HG02642 (cell line): ENCODE measurements at regions not wholly inside any gene's neighbourhood (a gene's known extent, or its start where the extent isn't known, plus 50 kb on each side); places are given as distances from the start of the nearest gene placed in this dataset.

Source experiments
- ATAC-seq: cut with Tn5 transposase; IDR thresholded peaks from one replicate; pipeline ENCODE4 v1.9.1; 2021; ENCODE audit warnings: mild to moderate bottlenecking; ENCODE audit not compliant: unreplicated experiment, poor library complexity

- ATAC-seq: no peak
These were observed 250.7 kb downstream of the OPA1 start for GRCh38 chr3:193843474-193844301.

- ATAC-seq: no peak
These were observed 251.5 kb downstream of the OPA1 start for GRCh38 chr3:193844472-193844871.

- ATAC-seq: no peak
These were observed 252.1 kb downstream of the OPA1 start for GRCh38 chr3:193845144-193845543.

- no peak for ATAC-seq
These were observed 253.6 kb downstream of the OPA1 start for GRCh38 chr3:193846569-193846968.

GRCh38 chr3:193847402-193847801, 254.4 kb downstream of the OPA1 start:
- ATAC-seq: no peak

GRCh38 chr3:193848547-193848946, 255.5 kb downstream of the OPA1 start:
- no peak for ATAC-seq

- no peak for ATAC-seq
These were observed 257.1 kb downstream of the OPA1 start for GRCh38 chr3:193850084-193850619.

GRCh38 chr3:193851428-193851847, 258.4 kb downstream of the OPA1 start:
- no peak for ATAC-seq

- ATAC-seq: no peak
These were observed 259.1 kb downstream of the OPA1 start for GRCh38 chr3:193851941-193852674.

GRCh38 chr3:193852901-193853300, 259.9 kb downstream of the OPA1 start:
- ATAC-seq: no peak

GRCh38 chr3:193853511-193854219, 260.7 kb downstream of the OPA1 start:
- no peak for ATAC-seq

GRCh38 chr3:193857996-193858395, 265.0 kb downstream of the OPA1 start:
- ATAC-seq: no peak

- ATAC-seq: no peak
These were observed 266.2 kb downstream of the OPA1 start for GRCh38 chr3:193859195-193859594.

- ATAC-seq: no peak
These were observed 268.0 kb downstream of the OPA1 start for GRCh38 chr3:193861012-193861411.

- ATAC-seq: no peak
These were observed 269.8 kb downstream of the OPA1 start for GRCh38 chr3:193862843-193863242.

- ATAC-seq: no peak
These were observed 270.8 kb downstream of the OPA1 start for GRCh38 chr3:193863657-193864357.

GRCh38 chr3:193865339-193865738, 270.6 kb upstream of the HES1 start:
- ATAC-seq: peak; percentile 73

GRCh38 chr3:193865896-193866480, 270.0 kb upstream of the HES1 start:
- no peak for ATAC-seq

- peak; percentile 35 for ATAC-seq
These were observed 267.4 kb upstream of the HES1 start for GRCh38 chr3:193868590-193868989.
